ENCODE measurements at regions not wholly inside any gene's neighbourhood (a gene's known extent, or its start where the extent isn't known, plus 50 kb on each side); places are given as distances from the start of the nearest gene placed in this dataset.

GRCh38 chr19:20254121-20254520 lies 87.1 kb downstream of the ZNF486 start:
- TF ChIP-seq CTCF (conservative IDR thresholded peaks at IDR 0.05), result no peak
- H3K4me3 Mint-ChIP-seq, result no peak overlapping the region
- H3K27me3 Mint-ChIP-seq (ENCODE audit: low read depth), result peaks cover 3% of the 10 kb centered on the region
- no peak overlapping the region for H3K27ac Mint-ChIP-seq (ENCODE audit: unreplicated experiment)
- DNase-seq (ENCODE audit: low read depth, low spot score), result no peak
- peaks cover 5% of the 10 kb centered on the region for H3K9me3 Mint-ChIP-seq
- H3K4me1 Mint-ChIP-seq, result no peaks in the 10 kb centered on the region
- H3K36me3 Mint-ChIP-seq (ENCODE audit: low read depth), result no peaks in the 10 kb centered on the region

- no peak for TF ChIP-seq CTCF (conservative IDR thresholded peaks at IDR 0.05)
- DNase-seq (ENCODE audit: low read depth, low spot score), result no peak
- Mint-ChIP-seq H3K9me3 (no peaks in the 10 kb centered on the region), H3K27ac (ENCODE audit: unreplicated experiment) (no peak overlapping the region), H3K27me3 (ENCODE audit: low read depth) (no peaks in the 10 kb centered on the region), H3K4me3 (no peak overlapping the region), H3K36me3 (ENCODE audit: low read depth) (no peaks in the 10 kb centered on the region), H3K4me1 (no peaks in the 10 kb centered on the region)
These were observed 85.6 kb downstream of the ZNF486 start for GRCh38 chr19:20252613-20253012.

- Mint-ChIP-seq H3K36me3 (ENCODE audit: low read depth) (no peaks in the 10 kb centered on the region), H3K9me3 (no peaks in the 10 kb centered on the region), H3K4me1 (no peaks in the 10 kb centered on the region), H3K4me3 (no peak overlapping the region), H3K27ac (ENCODE audit: unreplicated experiment) (no peak overlapping the region), H3K27me3 (ENCODE audit: low read depth) (no peaks in the 10 kb centered on the region)
- no peak for DNase-seq (ENCODE audit: low read depth, low spot score)
- no peak for TF ChIP-seq CTCF (conservative IDR thresholded peaks at IDR 0.05)
These were observed 83.6 kb downstream of the ZNF486 start for GRCh38 chr19:20250627-20251026.

- H3K36me3 Mint-ChIP-seq (ENCODE audit: low read depth), result no peaks in the 10 kb centered on the region
- H3K4me1 Mint-ChIP-seq, result no peaks in the 10 kb centered on the region
- H3K4me3 Mint-ChIP-seq, result no peak overlapping the region
- no peak for TF ChIP-seq CTCF (conservative IDR thresholded peaks at IDR 0.05)
- H3K9me3 Mint-ChIP-seq, result no peaks in the 10 kb centered on the region
- H3K27ac Mint-ChIP-seq (ENCODE audit: unreplicated experiment), result no peak overlapping the region
- no peak for DNase-seq (ENCODE audit: low read depth, low spot score)
- H3K27me3 Mint-ChIP-seq (ENCODE audit: low read depth), result no peaks in the 10 kb centered on the region
These were observed 83.1 kb downstream of the ZNF486 start for GRCh38 chr19:20250121-20250520.

Small RNAs in the stretch of these regions (microRNA-seq; reads per million reads assigned to microRNA genes)
- 110 reads per million, percentile 61 among the genes with 10 or more reads in this experiment for gene MIR1270
